HG03432 (cell line): ENCODE measurements at regions not wholly inside any gene's neighbourhood (a gene's known extent, or its start where the extent isn't known, plus 50 kb on each side); places are given as distances from the start of the nearest gene placed in this dataset.
"Not testable (repeated sequence)": the region's sequence is repeated elsewhere in the genome, so short reads cannot be mapped to it uniquely, and the experiment has no call there.

Experiments used
- ATAC-seq: cut with Tn5 transposase; IDR thresholded peaks from one replicate; pipeline ENCODE4 v1.9.1; 2021; ENCODE audit warnings: mild to moderate bottlenecking, moderate library complexity; ENCODE audit not compliant: unreplicated experiment

- no peak for ATAC-seq
These were observed 126.7 kb upstream of the NOX3 start for GRCh38 chr6:155582016-155582991.

DNA sequence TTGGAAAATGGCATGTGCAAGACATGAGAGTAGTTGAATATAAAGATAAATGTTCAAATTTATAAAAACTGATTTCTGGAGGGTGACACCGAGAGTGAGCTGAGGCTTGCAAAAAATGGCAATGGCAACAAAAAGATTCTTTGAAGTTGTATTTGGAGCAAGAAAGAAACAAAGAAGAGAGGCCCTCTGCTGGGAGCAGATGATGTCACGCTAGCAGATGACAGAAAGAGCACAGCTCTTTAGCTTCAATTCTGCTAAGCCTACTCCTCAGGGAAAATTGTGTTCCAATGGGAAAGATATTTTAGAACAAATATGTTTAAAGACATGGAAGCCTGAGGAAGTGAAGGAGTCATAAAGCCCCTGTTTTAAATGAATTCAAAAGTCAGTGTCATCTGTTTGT, 125.3 kb upstream of the NOX3 start:
- ATAC-seq, result no peak

DNA sequence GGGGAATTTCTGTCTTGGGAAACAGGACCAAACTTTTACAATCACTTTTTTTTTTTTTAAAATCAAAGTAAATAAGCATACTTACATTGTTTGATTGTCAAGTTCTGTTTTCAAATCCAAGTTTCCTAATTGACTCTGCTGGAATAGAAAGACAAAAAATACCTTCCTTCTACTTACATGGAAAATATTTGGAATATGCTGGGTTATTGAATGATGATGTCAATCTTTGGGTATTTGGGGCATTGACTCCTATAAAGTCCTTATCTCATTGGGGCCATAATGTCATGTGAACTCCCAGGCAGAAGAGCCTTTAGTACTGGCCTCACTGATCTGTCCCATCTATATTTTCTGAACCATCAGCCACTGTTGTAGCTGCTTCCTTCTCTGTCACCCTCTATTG, 122.6 kb upstream of the NOX3 start:
- ATAC-seq, result no peak

DNA sequence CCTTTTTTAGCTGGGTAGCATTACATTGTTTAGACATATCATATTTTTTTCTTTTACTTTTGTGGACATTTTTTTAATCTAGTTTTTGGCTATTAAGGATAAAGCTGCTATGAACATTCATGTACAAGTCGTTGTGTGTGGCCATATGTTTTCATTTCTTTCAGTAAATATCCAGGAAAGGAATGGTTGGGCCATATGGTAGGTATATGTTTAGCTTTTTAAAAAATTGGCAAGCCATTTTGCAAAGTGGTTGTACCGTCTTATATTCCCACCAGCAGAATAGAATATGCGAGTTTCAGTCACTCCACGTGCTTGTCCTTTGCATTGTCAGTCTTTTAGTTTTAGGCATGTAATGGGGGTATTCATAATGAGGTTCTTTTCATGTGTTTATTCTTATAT, 106.3 kb upstream of the NOX3 start:
- no peak for ATAC-seq

- no peak for ATAC-seq
These were observed 105.8 kb upstream of the NOX3 start for GRCh38 chr6:155561257-155561965.

GRCh38 chr6:155549928-155550327, 94.3 kb upstream of the NOX3 start:
- ATAC-seq, result no peak

GRCh38 chr6:155549028-155549798, 93.6 kb upstream of the NOX3 start:
- ATAC-seq, result no peak

GRCh38 chr6:155548576-155548975, 92.9 kb upstream of the NOX3 start:
- no peak for ATAC-seq

DNA sequence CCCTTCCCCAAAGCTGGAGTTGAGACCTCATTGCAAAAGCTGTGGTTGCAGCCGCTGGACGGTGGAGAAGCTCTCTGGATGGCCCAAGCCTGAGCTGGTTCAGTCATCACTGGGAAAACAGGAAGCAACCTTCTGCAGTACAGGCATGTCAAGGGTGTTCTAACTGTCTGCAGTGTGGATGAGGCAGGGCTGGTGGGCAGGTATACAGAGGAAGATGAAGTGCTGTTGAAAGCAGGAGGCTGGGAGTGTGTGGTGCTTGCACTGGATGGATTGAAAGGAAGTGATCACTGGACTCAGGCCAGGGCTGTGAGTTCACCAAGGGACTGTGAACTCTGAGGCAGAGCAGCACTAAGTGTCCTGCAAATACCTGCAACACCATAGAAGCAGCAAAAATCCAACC, 89.0 kb upstream of the NOX3 start:
- no peak for ATAC-seq

- ATAC-seq, result no peak
These were observed 87.7 kb upstream of the NOX3 start for GRCh38 chr6:155543166-155543847.

DNA sequence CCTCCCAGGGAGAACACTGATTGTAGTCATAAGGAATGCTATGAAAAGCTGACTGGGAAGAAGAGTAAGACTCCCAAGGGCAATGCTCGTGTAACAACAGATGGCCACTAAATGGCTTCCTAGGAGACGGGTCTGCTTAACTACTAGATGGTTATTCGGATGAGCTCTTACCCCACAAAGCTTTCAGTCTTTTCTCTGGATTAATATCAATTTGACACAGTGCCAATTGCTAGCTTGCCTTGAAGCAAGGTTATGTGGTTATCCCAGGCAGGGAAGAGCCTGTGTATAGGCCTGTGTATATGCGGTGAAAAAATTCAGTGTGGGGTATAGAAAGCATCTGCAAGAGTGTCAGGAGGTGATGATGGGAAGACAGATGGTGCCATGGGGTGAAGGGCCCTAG, 86.4 kb upstream of the NOX3 start:
- no peak for ATAC-seq

DNA sequence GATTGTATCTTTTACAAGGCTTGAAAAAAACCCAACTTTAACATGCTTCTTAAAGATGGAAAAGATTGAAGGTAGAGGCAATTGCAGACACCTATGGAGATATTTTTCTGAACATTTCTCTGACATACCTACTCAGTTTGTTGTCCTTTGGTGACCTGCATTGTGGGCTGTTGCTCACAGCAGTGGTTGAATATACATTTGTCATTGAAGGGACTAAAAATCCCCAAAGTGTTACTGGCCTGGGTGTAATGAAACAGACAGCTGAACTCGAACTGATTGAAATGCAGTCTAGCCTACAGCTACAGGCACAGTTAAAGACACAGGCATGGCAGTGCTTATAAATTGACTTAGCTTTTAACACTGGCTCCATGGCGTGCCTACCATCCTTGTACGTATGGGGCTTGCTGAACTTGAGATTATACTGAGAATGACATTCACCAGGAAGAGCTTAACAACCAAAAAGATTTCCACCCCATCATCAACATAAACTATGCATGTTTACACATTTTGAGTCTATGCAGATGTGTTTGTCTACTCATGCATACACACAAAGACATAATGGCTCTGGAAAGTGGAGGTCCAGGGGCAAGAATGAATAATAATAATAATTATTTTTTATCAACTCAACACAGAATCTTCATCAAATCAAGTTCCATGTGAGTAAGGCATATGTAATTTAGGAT, 83.2 kb upstream of the NOX3 start:
- no peak for ATAC-seq

DNA sequence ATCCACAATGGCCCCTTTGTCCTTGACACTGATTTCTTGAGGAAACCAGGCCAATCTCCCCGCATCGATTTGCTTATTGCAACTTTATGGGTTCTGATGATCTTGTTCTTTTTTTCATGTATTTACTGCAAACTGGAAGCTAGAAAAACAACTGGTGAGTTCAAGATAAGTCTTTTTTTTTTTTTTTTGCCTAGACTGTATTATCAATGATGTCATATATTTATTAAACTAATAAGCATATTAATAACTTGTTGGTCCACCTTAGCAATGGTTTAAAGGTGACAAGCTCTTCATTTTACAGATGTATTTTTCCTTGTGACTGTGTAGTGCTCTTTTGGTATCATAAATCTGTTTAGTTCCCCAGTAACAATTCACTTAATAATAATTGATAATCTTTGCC, 79.0 kb upstream of the NOX3 start:
- ATAC-seq, result no peak

- peak; percentile 70 for ATAC-seq
These were observed 74.7 kb upstream of the NOX3 start for GRCh38 chr6:155530219-155530834.

DNA sequence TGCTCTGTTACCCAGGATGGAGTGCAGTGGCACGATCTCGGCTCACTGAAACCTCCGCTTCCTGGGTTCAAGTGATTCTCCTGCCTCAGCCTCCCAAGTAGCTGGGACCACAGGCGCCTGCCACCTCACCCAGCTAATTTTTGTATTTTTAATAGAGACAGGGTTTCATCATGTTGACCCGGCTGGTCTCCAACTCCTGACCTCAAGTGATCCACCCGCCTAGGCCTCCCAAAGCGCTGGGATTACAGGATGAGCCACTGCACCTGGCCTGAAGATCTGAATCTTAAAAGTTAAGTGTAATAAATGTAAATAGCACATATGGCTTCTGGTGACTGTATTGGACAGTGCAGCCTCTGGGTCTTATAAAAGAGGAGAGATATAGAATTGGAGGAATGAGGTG, 74.2 kb upstream of the NOX3 start:
- not testable (repeated sequence) for ATAC-seq

DNA sequence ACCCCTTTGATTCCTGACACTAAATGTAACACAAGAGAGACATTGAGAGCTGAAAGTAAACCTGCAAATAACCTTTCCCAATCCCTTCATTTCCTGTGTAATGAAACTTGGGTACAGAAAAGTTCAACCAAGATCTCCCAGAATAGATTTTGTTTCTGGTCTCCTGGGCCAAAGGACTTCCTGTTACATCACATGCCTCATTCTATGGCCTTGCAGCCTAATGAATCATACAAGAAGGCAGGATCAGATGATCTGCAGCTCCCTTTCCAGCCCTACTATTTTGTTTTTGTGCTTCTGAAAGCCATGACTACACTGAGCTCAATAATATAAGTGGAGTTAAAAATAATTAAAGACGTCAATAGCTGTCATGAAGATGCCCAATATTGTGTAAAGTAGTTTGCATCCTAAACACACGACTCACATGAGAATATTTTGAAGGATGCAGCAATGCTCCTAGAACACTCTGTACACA, 73.4 kb upstream of the NOX3 start:
- ATAC-seq, result peak; percentile 71

GRCh38 chr6:155528335-155528734, 72.7 kb upstream of the NOX3 start:
- ATAC-seq, result no peak

DNA sequence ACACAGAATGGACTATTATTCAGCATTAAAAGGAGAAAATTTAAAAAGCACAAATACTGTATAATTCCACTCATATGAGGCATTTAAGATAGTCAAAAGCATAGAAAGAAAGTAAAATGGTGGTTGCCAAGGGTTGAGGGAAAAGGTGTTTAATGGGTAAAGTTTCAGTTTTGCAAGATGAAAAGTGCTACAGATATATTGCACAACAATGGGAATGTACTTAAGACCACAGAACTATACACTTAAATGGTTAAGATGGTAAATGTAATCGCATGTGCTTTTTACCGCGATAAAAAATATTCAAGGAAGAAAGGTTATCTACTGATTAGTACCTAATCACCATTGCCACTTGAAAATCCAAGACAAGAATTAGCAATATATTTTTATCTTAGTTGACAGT, 71.8 kb upstream of the NOX3 start:
- no peak for ATAC-seq

GRCh38 chr6:155523821-155524651, 68.4 kb upstream of the NOX3 start:
- no peak for ATAC-seq
